Mesenchymal stem cell (in vitro differentiated cells and primary cell): ENCODE measurements at regions not wholly inside any gene's neighbourhood (a gene's known extent, or its start where the extent isn't known, plus 50 kb on each side); places are given as distances from the start of the nearest gene placed in this dataset.

Source experiments
- DNase-seq: peaks from one replicate; pipeline ENCODE4 v3.0.0-alpha.2; 2013
- H2AFZ ChIP-seq: one replicate; pipeline ENCODE4 v1.6.1; 2013; ENCODE audit warnings: low read depth, mild to moderate bottlenecking, control low read depth, inconsistent platforms, low read length, moderate library complexity
- H2AK5ac ChIP-seq: 2 replicates; pipeline ENCODE4 v1.6.1; 2013; ENCODE audit warnings: low read length, moderate library complexity, mild to moderate bottlenecking, inconsistent platforms; ENCODE audit not compliant: severe bottlenecking
- H2BK120ac ChIP-seq: one replicate; pipeline ENCODE4 v1.6.1; 2013; ENCODE audit warnings: low read depth, mild to moderate bottlenecking, inconsistent platforms, low read length, moderate library complexity
- H2BK12ac ChIP-seq, 2 experiments: one replicate each; pipeline ENCODE4 v1.6.1; 2013; ENCODE audit warnings: inconsistent platforms in 2 of 2, low read length in 2 of 2, mild to moderate bottlenecking in 2 of 2, moderate library complexity in 2 of 2, control low read depth in 1 of 2
- H2BK15ac ChIP-seq: one replicate; pipeline ENCODE4 v1.6.1; 2013; ENCODE audit warnings: mild to moderate bottlenecking, low read depth, inconsistent platforms; ENCODE audit not compliant: poor library complexity, severe bottlenecking
- H2BK5ac ChIP-seq: 2 replicates; pipeline ENCODE4 v1.6.1; 2013; ENCODE audit warnings: low read depth, mild to moderate bottlenecking, low read length, control low read depth, inconsistent platforms; ENCODE audit not compliant: poor library complexity, severe bottlenecking
- H3K14ac ChIP-seq, 2 experiments: one replicate each; pipeline ENCODE4 v1.6.1; 2013; ENCODE audit warnings: inconsistent platforms in 2 of 2, low read length in 2 of 2, control low read depth in 1 of 2, mild to moderate bottlenecking in 1 of 2, moderate library complexity in 1 of 2
- H3K18ac ChIP-seq, 2 experiments: one replicate each; pipeline ENCODE4 v1.6.1; 2013; ENCODE audit warnings: inconsistent platforms in 2 of 2, low read length in 2 of 2, control low read depth in 1 of 2, low read depth in 1 of 2, mild to moderate bottlenecking in 1 of 2
- H3K23ac ChIP-seq, 2 experiments: one replicate each; pipeline ENCODE4 v1.6.1; 2013; ENCODE audit warnings: inconsistent platforms in 2 of 2, low read length in 2 of 2, mild to moderate bottlenecking in 2 of 2, moderate library complexity in 2 of 2, control low read depth in 1 of 2
- H3K27ac ChIP-seq: 2 replicates; pipeline ENCODE4 v1.5.1; 2013; ENCODE audit warnings: mild to moderate bottlenecking, moderate library complexity, low read length, control low read depth, inconsistent platforms; ENCODE audit not compliant: poor library complexity, severe bottlenecking
- H3K27me3 ChIP-seq, 2 experiments: 2 replicates each; pipeline versions ENCODE4 v1.6.1 to v1.7.0; 2013; ENCODE audit warnings: low read length in 2 of 2, mild to moderate bottlenecking in 2 of 2, moderate library complexity in 2 of 2, control low read depth in 1 of 2, inconsistent platforms in 1 of 2; ENCODE audit not compliant: control insufficient read depth in 1 of 2, insufficient read depth in 1 of 2
- H3K36me3 ChIP-seq, 2 experiments: 2 replicates each; pipeline versions ENCODE4 v1.6.1 to v1.7.0; 2013; ENCODE audit warnings: low read length in 2 of 2, control low read depth in 1 of 2, inconsistent platforms in 1 of 2, low read depth in 1 of 2, mild to moderate bottlenecking in 1 of 2; ENCODE audit not compliant: insufficient read depth in 2 of 2, control insufficient read depth in 1 of 2
- H3K4ac ChIP-seq, 2 experiments: one replicate each; pipeline ENCODE4 v1.6.1; 2013; ENCODE audit warnings: inconsistent platforms in 2 of 2, low read length in 2 of 2, mild to moderate bottlenecking in 2 of 2, moderate library complexity in 2 of 2, control low read depth in 1 of 2, low read depth in 1 of 2
- H3K4me1 ChIP-seq: 2 replicates; pipeline ENCODE4 v1.6.1; 2013; ENCODE audit warnings: low read depth, low read length, control low read depth; ENCODE audit not compliant: control insufficient read depth, insufficient read depth
- H3K4me2 ChIP-seq: 2 replicates; pipeline ENCODE4 v1.6.1; 2013; ENCODE audit warnings: low read length, mild to moderate bottlenecking, inconsistent platforms; ENCODE audit not compliant: poor library complexity, severe bottlenecking
- H3K4me3 ChIP-seq, 2 experiments: 2 replicates each; pipeline versions ENCODE4 v1.5.1 to v1.7.0; 2013; ENCODE audit warnings: low read length in 2 of 2, mild to moderate bottlenecking in 2 of 2, control low read depth in 1 of 2, low read depth in 1 of 2; ENCODE audit not compliant: insufficient read depth in 1 of 2
- H3K79me1 ChIP-seq: replicated peaks from 2 replicates; pipeline ENCODE4 v1.6.1; 2013; ENCODE audit warnings: mild to moderate bottlenecking, control low read depth, low read length, inconsistent platforms; ENCODE audit not compliant: poor library complexity, severe bottlenecking
- H3K9ac ChIP-seq: 2 replicates; pipeline ENCODE4 v1.7.0; 2013; ENCODE audit warnings: mild to moderate bottlenecking, low read length, moderate library complexity
- H3K9me3 ChIP-seq: 2 replicates; pipeline ENCODE4 v1.7.0; 2013; ENCODE audit warnings: mild to moderate bottlenecking, low read length; ENCODE audit not compliant: control insufficient read depth
- H4K8ac ChIP-seq: one replicate; pipeline ENCODE4 v1.6.1; 2013; ENCODE audit warnings: inconsistent platforms, mild to moderate bottlenecking, low read length, moderate library complexity
- H4K91ac ChIP-seq: one replicate; pipeline ENCODE4 v1.6.1; 2013; ENCODE audit warnings: mild to moderate bottlenecking, low read length, inconsistent platforms
- WGBS: methylation state at CpG from one replicate; pipeline ENCODE4 v1.1.7; 2013; ENCODE audit warnings: mixed read lengths; 5-methylcytosine and 5-hydroxymethylcytosine counted together

GRCh38 chr9:100919506-100919905 is 109.0 kb upstream of the PLPPR1 start:
- H4K8ac ChIP-seq: no peak overlapping the region

GRCh38 chr9:100926366-100926765 is 102.2 kb upstream of the PLPPR1 start:
- no peak overlapping the region for H3K4ac ChIP-seq
- no peaks in the 10 kb centered on the region for H3K27me3 ChIP-seq
- no peaks in the 10 kb centered on the region for H3K79me1 ChIP-seq
- DNase-seq: no peak
- no peak overlapping the region for H3K9ac ChIP-seq
- WGBS: 49% methylated on average over 2 of the region's 2 CpGs
- no peaks in the 10 kb centered on the region for H3K36me3 ChIP-seq
- H2AK5ac ChIP-seq: no peak overlapping the region
- peaks cover 5% of the 10 kb centered on the region for H3K9me3 ChIP-seq
- H3K4me1 ChIP-seq: no peaks in the 10 kb centered on the region
- no peak overlapping the region for H3K4me3 ChIP-seq
- H2BK12ac ChIP-seq: no peak overlapping the region
- H2AFZ ChIP-seq: no peak overlapping the region
- H3K27ac ChIP-seq: no peak overlapping the region
- H3K23ac ChIP-seq: no peak overlapping the region
- H2BK120ac ChIP-seq: no peak overlapping the region
- H4K91ac ChIP-seq: no peak overlapping the region
- no peak overlapping the region for H3K14ac ChIP-seq
- no peak overlapping the region for H3K18ac ChIP-seq
- no peak overlapping the region for H4K8ac ChIP-seq
- no peak overlapping the region for H3K4me2 ChIP-seq
- no peak overlapping the region for H2BK5ac ChIP-seq
- H2BK15ac ChIP-seq: no peak overlapping the region

More at GRCh38 chr9:100919506-100919905, 109.0 kb upstream of the PLPPR1 start:
- peaks cover 8% of the 10 kb centered on the region for H3K9me3 ChIP-seq
- H3K23ac ChIP-seq: no peak overlapping the region
- no peaks in the 10 kb centered on the region for H3K36me3 ChIP-seq
- no peak overlapping the region for H4K91ac ChIP-seq
- H2BK5ac ChIP-seq: no peak overlapping the region
- no peak overlapping the region for H3K4me3 ChIP-seq
- no peak overlapping the region for H3K4me2 ChIP-seq
- H3K27me3 ChIP-seq: no peaks in the 10 kb centered on the region
- H2AFZ ChIP-seq: no peak overlapping the region
- H2BK120ac ChIP-seq: no peak overlapping the region
- no peak overlapping the region for H2BK12ac ChIP-seq
- H2BK15ac ChIP-seq: no peak overlapping the region
- no peak for DNase-seq
- H3K4me1 ChIP-seq: no peaks in the 10 kb centered on the region
- H3K18ac ChIP-seq: no peak overlapping the region
- H3K4ac ChIP-seq: no peak overlapping the region
- H3K27ac ChIP-seq: no peak overlapping the region
- no peak overlapping the region for H3K14ac ChIP-seq
- WGBS: 82% methylated on average over 2 of the region's 3 CpGs
- H3K9ac ChIP-seq: no peak overlapping the region
- no peaks in the 10 kb centered on the region for H3K79me1 ChIP-seq
- no peak overlapping the region for H2AK5ac ChIP-seq

- Histone ChIP-seq H3K4me1 (no peaks in the 10 kb centered on the region), H3K36me3 (no peaks in the 10 kb centered on the region), H2BK12ac (no peak overlapping the region), H3K27ac (no peak overlapping the region), H3K4me3 (no peak overlapping the region), H2BK15ac (no peak overlapping the region), H3K14ac (no peak overlapping the region), H3K9me3 (no peaks in the 10 kb centered on the region), H3K4ac (no peak overlapping the region), H2AFZ (no peak overlapping the region), H3K18ac (no peak overlapping the region), H2BK120ac (no peak overlapping the region), H2BK5ac (no peak overlapping the region), H2AK5ac (no peak overlapping the region), H3K79me1 (no peaks in the 10 kb centered on the region), H4K91ac (no peak overlapping the region), H3K23ac (no peak overlapping the region), H3K4me2 (no peak overlapping the region), H4K8ac (no peak overlapping the region), H3K9ac (no peak overlapping the region), H3K27me3 (no peaks in the 10 kb centered on the region)
- 75% methylated on average over 1 of the region's 2 CpGs for WGBS
- no peak for DNase-seq
Measured at GRCh38 chr9:100927763-100928162, 100.8 kb upstream of the PLPPR1 start.

- H3K14ac ChIP-seq: no peak overlapping the region
- no peak overlapping the region for H2AFZ ChIP-seq
- no peak overlapping the region for H3K9ac ChIP-seq
- no peaks in the 10 kb centered on the region for H3K36me3 ChIP-seq
- H4K8ac ChIP-seq: no peak overlapping the region
- no peak overlapping the region for H3K18ac ChIP-seq
- H2BK15ac ChIP-seq: no peak overlapping the region
- no peak overlapping the region for H2BK12ac ChIP-seq
- no peak overlapping the region for H2BK120ac ChIP-seq
- H4K91ac ChIP-seq: no peak overlapping the region
- H3K23ac ChIP-seq: no peak overlapping the region
- WGBS: 60% methylated on average over 1 of the region's 2 CpGs
- no peak overlapping the region for H2AK5ac ChIP-seq
- no peak overlapping the region for H3K4me3 ChIP-seq
- no peak overlapping the region for H2BK5ac ChIP-seq
- H3K4me1 ChIP-seq: no peaks in the 10 kb centered on the region
- no peaks in the 10 kb centered on the region for H3K27me3 ChIP-seq
- no peaks in the 10 kb centered on the region for H3K79me1 ChIP-seq
- no peak overlapping the region for H3K4me2 ChIP-seq
- no peak overlapping the region for H3K27ac ChIP-seq
- H3K4ac ChIP-seq: no peak overlapping the region
- H3K9me3 ChIP-seq: peaks cover 3% of the 10 kb centered on the region
- DNase-seq: no peak
Measured at GRCh38 chr9:100933656-100934055, 94.9 kb upstream of the PLPPR1 start.
